Small intestine (tissue), 7 donors: ENCODE measurements at regions not wholly inside any gene's neighbourhood (a gene's known extent, or its start where the extent isn't known, plus 50 kb on each side); places are given as distances from the start of the nearest gene placed in this dataset.

Source experiments
- DNase-seq, 2 donors: peaks; one replicate each; pipeline versions ENCODE4 v3.0.0 to v3.0.0-alpha.2; 2013
- FAIRE-seq: peaks from 2 replicates; lab custom pipeline; 2012; peaks lifted over from hg19 to GRCh38; lab: Jason Lieb, UNC
- H3K27ac ChIP-seq, 3 donors: one replicate each; pipeline ENCODE4 v1.5.1; 2013; ENCODE audit warnings: low read length in 2 of 3, mild to moderate bottlenecking in 2 of 3, control low read depth in 1 of 3, inconsistent platforms in 1 of 3, low read depth in 1 of 3, moderate library complexity in 1 of 3
- H3K27me3 ChIP-seq, 3 donors: one replicate each; pipeline ENCODE4 v1.6.1; 2013; ENCODE audit warnings: low read length in 3 of 3, inconsistent platforms in 1 of 3; ENCODE audit not compliant: control insufficient read depth in 3 of 3, insufficient read depth in 3 of 3
- H3K36me3 ChIP-seq, 3 donors: one replicate each; pipeline ENCODE4 v1.6.1; 2013; ENCODE audit warnings: low read length in 3 of 3, inconsistent platforms in 1 of 3, low read depth in 1 of 3, mild to moderate bottlenecking in 1 of 3, moderate library complexity in 1 of 3; ENCODE audit not compliant: control insufficient read depth in 3 of 3, insufficient read depth in 2 of 3
- H3K4me1 ChIP-seq, 3 donors: one replicate each; pipeline ENCODE4 v1.6.1; 2013; ENCODE audit warnings: low read length in 2 of 3, inconsistent platforms in 1 of 3, low read depth in 1 of 3, mild to moderate bottlenecking in 1 of 3, moderate library complexity in 1 of 3; ENCODE audit not compliant: control insufficient read depth in 3 of 3, insufficient read depth in 2 of 3
- H3K4me3 ChIP-seq, 3 donors: one replicate each; pipeline ENCODE4 v1.5.1; 2013; ENCODE audit warnings: low read length in 3 of 3, control low read depth in 1 of 3, inconsistent platforms in 1 of 3, low read depth in 1 of 3, mild to moderate bottlenecking in 1 of 3, moderate library complexity in 1 of 3
- H3K9me3 ChIP-seq, 2 donors: one replicate each; pipeline ENCODE4 v1.6.1; 2013; ENCODE audit warnings: low read depth in 1 of 2, low read length in 1 of 2; ENCODE audit not compliant: control insufficient read depth in 2 of 2, insufficient read depth in 1 of 2
- WGBS, 3 donors: extraction: QIAGEN DNeasy Blood & Tissue Kit; methylation state at CpG; one replicate each; pipeline ENCODE4 v1.1.7; 2013; 5-methylcytosine and 5-hydroxymethylcytosine counted together
- donor health status: healthy with polysubstance abuse.
- donor health status: control.
- donor health status: control.
- donor health status: Bipolar disorder and iron deficiency.
- donor health status: healthy.

DNA sequence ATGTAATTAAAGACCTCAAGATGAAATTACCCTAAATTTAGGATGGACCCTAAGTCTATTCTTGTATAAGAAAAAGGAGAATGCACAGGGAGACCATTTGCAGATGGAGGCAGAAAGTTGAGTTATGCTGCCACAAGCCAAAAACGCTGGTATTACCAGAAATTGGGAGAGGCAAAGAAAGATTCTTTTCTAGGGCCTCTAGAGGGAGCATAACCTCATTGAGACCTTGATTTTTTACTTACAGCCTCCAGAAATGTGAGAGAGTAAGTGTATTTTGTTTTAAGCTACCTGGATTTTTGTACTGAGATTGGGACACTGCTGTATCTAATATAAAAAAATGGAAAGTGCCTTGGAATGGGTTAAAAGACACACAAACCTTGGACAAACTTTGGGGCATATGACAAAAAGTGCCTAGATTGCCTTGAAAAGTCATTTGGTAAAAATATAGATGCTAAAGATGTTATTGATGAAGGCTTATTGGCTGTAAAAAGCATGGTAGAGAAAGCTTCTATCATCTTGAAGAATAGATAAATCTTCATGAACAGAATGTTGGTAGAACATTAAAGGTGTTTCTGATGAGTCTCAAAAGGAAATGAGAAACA is 174.7 kb upstream of the PRDM9 start:
- H3K27ac ChIP-seq: no peak overlapping the region
- H3K4me3 ChIP-seq: no peak overlapping the region
- no peaks in the 10 kb centered on the region for H3K36me3 ChIP-seq
- FAIRE-seq (no peak), DNase-seq (no peak)
- WGBS, 3 donors: 10 to 26% (median 17%) methylated on average over 1 of the region's 1 CpG
- no peaks in the 10 kb centered on the region for H3K4me1 ChIP-seq
- H3K27me3 ChIP-seq: no peaks in the 10 kb centered on the region
- H3K9me3 ChIP-seq: no peaks in the 10 kb centered on the region

DNA sequence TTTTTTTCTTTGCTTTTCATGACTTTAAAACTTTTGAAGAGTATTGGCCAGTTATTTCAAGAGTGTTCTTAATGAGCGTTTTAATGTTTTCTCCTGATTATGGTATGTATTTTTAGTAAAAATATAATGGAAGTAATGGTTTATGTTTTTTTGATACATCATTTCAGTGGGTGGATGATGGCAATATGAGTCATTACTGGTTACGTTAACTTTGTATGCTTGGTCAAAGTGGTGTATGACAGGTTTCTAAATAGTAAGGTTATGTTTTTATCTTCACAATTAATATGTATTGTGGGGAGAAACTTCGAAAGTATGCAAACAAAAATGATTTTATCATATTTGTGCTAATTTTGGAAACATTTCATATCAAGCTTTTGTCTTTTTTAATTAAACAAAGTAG is 176.7 kb upstream of the PRDM9 start:
- Histone ChIP-seq H3K36me3 (no peaks in the 10 kb centered on the region), H3K9me3 (no peaks in the 10 kb centered on the region), H3K27me3 (no peaks in the 10 kb centered on the region), H3K4me3 (no peak overlapping the region), H3K27ac (no peak overlapping the region), H3K4me1 (no peaks in the 10 kb centered on the region)
- no peak for DNase-seq
- WGBS, 3 donors: 56 to 75% (median 65%) methylated on average over 3 of the region's 3 CpGs
- peak; percentile 26 for FAIRE-seq

DNA sequence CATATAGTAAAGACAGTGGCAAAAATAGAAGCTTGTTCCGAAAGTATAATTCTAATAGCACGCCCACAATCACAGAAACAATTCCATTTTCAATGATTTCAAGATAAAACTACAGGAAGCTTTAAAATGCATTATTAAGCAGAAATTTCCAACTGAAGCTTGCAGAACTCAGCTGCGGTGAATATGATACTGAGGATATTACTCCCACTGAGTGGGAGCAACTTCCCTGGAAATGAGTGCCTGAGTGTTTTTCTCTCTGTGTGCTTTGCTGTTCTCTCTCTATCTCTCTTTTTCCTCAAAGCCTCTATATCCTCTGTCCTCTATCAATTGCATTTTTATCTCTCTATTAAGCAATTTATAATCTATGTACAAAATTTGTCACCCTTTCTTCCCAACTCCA is 187.5 kb upstream of the PRDM9 start:
- Histone ChIP-seq H3K4me3 (no peak overlapping the region), H3K9me3 (no peaks in the 10 kb centered on the region), H3K27ac (no peak overlapping the region), H3K36me3 (no peaks in the 10 kb centered on the region), H3K4me1 (no peaks in the 10 kb centered on the region), H3K27me3 (no peaks in the 10 kb centered on the region)
- 92 to 93% (median 92%) methylated on average over 3 of the region's 3 CpGs for WGBS, 3 donors
- DNase-seq (no peak), FAIRE-seq (no peak)

DNA sequence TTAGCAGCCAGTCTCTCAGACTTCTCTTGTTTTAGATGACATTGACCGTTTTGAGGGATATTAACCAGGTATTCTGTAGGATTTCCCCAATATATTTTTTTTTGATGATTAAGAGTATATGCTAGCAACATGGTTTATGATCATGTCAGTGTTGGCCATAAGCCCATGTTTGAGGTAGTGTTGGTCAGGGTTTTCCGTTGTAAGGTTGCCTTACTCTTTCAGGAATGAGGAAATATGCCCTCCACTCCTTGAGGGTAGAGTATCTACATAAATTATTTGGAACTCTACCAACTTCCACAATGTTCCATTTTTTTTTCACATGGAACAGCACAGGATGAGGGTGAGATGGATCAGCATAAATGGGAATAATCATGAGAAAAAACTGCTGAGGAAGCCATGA is 188.4 kb upstream of the PRDM9 start:
- no peak overlapping the region for H3K4me3 ChIP-seq
- H3K36me3 ChIP-seq: no peaks in the 10 kb centered on the region
- FAIRE-seq (no peak), DNase-seq (no peak)
- H3K4me1 ChIP-seq: no peaks in the 10 kb centered on the region
- no peaks in the 10 kb centered on the region for H3K9me3 ChIP-seq
- no peak overlapping the region for H3K27ac ChIP-seq
- no peaks in the 10 kb centered on the region for H3K27me3 ChIP-seq
- WGBS, 3 donors: 71 to 82% (median 74%) methylated on average over 2 of the region's 2 CpGs

DNA sequence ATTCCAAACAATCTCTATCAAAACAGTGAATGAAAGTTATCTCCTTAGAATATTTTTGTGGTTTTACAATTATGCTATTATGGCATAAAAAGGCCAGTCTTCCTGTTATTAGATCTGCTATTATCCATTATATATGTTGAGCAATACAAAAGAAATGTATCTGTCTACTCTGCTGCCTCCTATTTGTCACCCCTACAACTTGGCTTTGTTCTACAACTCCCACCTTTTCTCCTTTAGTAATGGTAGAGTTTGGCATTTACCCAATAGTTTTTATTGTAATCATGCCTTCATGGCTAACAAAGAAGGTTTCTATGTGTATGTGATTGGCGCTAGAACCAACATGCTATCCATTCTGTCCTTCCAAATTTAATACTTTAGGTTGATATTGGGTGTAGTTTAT is 189.2 kb upstream of the PRDM9 start:
- no peak for DNase-seq
- no peaks in the 10 kb centered on the region for H3K36me3 ChIP-seq
- H3K9me3 ChIP-seq: no peaks in the 10 kb centered on the region
- no peak for FAIRE-seq
- H3K27ac ChIP-seq: no peak overlapping the region
- no peaks in the 10 kb centered on the region for H3K27me3 ChIP-seq
- no peaks in the 10 kb centered on the region for H3K4me1 ChIP-seq
- H3K4me3 ChIP-seq: no peak overlapping the region
- WGBS, 3 donors: 90 to 92% (median 92%) methylated on average over 1 of the region's 1 CpG

DNA sequence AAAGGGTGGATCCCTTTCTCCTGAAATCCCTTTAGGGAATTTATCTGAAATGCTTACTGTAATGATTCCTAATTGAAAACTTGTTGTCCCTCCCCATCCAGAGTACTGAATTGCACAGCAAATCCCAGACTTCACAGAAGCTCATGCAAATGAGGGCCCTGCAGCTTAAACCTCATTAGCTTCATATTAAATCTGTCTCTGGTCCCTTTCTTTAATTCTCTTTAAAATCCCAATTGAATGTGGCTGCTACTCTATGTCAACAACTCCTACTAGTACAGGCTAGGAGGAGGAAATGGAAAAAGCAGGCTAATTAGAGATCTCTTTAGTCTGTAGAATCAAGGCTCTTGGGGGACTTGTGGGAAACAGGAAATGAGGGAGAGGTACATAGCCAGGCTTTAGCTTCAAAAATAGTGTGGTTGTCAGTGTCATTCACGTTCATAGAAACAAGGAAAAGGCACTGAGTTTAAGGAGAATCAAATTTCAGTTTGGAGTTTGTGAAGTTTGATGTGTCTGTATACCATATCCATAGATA is 191.3 kb upstream of the PRDM9 start:
- no peak for FAIRE-seq
- Histone ChIP-seq H3K36me3 (no peaks in the 10 kb centered on the region), H3K4me3 (no peak overlapping the region), H3K27me3 (no peaks in the 10 kb centered on the region), H3K4me1 (no peaks in the 10 kb centered on the region), H3K27ac (no peak overlapping the region), H3K9me3 (no peaks in the 10 kb centered on the region)
- DNase-seq: no peak
- WGBS, 3 donors: 17 to 27% (median 21%) methylated on average over 1 of the region's 1 CpG

DNA sequence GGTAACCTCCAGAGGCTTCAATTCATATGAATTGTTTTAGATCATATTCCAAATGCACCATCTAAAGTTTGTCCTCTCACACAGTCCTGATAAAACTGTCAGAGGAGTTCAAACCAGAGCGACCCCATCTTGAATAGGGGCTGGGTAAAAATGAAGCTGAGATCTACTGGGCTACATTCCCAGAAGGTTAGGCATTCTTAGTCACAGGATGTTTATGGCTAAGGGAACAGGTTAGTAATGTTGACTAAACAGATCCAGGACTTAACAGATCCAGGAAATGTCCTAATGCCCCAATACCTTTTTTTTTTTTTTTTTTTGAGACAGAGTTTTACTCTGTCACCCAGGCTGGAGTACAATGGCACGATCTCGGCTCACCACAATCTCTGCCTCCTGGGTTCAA is 192.6 kb upstream of the PRDM9 start:
- FAIRE-seq: no peak

DNA sequence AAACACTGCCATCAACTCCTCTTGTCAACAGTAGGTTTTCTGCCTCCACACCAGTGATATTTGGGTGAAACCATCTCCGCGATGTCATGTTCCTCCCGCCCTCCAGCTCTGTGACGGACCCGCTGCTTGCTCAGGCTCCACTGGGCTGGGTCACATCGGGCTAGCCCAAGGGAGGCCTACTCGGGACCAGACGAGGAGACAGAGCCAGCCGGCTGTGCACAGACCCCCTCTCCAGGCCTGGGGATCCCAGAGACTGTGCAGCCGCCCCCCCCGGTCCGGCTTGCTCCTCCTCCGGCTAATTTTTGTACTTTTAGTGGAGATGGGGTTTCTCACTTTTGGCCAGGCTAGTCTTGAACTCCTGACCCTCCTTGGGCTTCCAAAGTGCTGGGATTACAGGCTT is 202.4 kb upstream of the PRDM9 start:
- DNase-seq (no peak), FAIRE-seq (no peak)
- no peaks in the 10 kb centered on the region for H3K4me1 ChIP-seq
- H3K36me3 ChIP-seq: no peaks in the 10 kb centered on the region
- peaks cover 0 to 3% of the 10 kb centered on the region in 2 donors for H3K9me3 ChIP-seq
- H3K27me3 ChIP-seq: no peaks in the 10 kb centered on the region
- H3K4me3 ChIP-seq: no peak overlapping the region
- no peak overlapping the region for H3K27ac ChIP-seq
- WGBS, 3 donors: 82 to 91% (median 86%) methylated on average over 13 of the region's 13 CpGs

More for the DNA sequence above, 192.6 kb upstream of the PRDM9 start:
- Histone ChIP-seq H3K9me3 (no peaks in the 10 kb centered on the region), H3K27ac (no peak overlapping the region), H3K36me3 (no peaks in the 10 kb centered on the region), H3K4me3 (no peak overlapping the region), H3K27me3 (no peaks in the 10 kb centered on the region), H3K4me1 (no peaks in the 10 kb centered on the region)
- no peak for DNase-seq
- 86 to 90% (median 90%) methylated on average over 3 of the region's 3 CpGs for WGBS, 3 donors

DNA sequence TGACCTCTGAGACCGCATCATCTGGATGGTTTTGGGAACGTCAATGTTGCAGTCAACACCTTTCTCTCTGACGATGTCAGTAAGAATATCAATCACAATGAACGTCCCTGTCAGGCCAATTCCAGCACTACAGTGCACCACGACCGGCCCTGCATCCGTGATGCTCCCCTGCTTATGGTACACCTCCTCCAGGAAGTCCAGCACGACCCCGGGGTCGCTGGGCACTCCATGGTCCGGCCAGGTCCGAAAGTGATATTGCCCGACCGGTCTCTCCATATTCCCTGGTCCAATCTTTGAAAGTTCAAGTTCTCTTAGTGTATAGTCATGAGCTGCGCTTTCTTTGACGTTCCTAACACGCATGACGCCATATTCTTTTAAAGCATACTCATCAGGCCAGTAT is 203.6 kb upstream of the PRDM9 start:
- DNase-seq: no peak
- FAIRE-seq: no peak
- Histone ChIP-seq H3K4me3 (no peak overlapping the region), H3K36me3 (no peaks in the 10 kb centered on the region), H3K4me1 (no peaks in the 10 kb centered on the region), H3K9me3 (peaks cover 0 to 3% of the 10 kb centered on the region in 2 donors), H3K27ac (no peak overlapping the region), H3K27me3 (no peaks in the 10 kb centered on the region)
- WGBS, 3 donors: 82 to 93% (median 84%) methylated on average over 18 of the region's 18 CpGs
